Fibroblast of lung (primary cell): ENCODE measurements at regions not wholly inside any gene's neighbourhood (a gene's known extent, or its start where the extent isn't known, plus 50 kb on each side); places are given as distances from the start of the nearest gene placed in this dataset.

Source experiments
- EZH2 ChIP-seq: IDR thresholded peaks from 2 replicates; pipeline ENCODE4 v1.5.1; 2012; ENCODE audit warnings: low read length, control low read depth, mild to moderate bottlenecking; ENCODE audit errors: missing control alignments
- TF ChIP-seq, protein P1 (sequence below), 2 donors: IDR thresholded peaks in 1 of 2; conservative IDR thresholded peaks in 1 of 2; 1 replicate in 1 of 2; 2 replicates in 1 of 2; pipeline ENCODE4 v1.5.1; 2011 to 2012; ENCODE audit warnings: low read length in 2 of 2, control low read depth in 1 of 2, inconsistent platforms in 1 of 2, low read depth in 1 of 2, mild to moderate bottlenecking in 1 of 2

DNA sequence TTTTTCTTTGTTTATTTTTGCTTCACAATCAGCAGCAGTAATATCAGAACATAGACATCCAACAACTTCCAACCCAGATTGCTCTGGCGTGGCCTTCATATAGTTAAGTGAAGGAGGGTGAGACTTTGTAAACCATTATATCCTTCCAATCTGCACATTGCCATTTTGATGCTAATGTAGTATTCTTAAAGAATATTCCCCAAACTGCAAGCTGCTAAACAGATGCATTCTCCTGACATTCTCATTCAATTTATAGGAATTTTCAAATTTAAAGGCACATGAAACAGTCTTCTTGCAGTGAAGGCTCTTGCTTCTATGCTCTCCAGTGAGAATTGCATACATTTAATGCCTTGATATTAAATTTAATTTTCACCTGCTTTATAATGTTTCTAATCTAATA lies 181.2 kb upstream of the EDIL3 start:
- TF ChIP-seq, protein P1, sequence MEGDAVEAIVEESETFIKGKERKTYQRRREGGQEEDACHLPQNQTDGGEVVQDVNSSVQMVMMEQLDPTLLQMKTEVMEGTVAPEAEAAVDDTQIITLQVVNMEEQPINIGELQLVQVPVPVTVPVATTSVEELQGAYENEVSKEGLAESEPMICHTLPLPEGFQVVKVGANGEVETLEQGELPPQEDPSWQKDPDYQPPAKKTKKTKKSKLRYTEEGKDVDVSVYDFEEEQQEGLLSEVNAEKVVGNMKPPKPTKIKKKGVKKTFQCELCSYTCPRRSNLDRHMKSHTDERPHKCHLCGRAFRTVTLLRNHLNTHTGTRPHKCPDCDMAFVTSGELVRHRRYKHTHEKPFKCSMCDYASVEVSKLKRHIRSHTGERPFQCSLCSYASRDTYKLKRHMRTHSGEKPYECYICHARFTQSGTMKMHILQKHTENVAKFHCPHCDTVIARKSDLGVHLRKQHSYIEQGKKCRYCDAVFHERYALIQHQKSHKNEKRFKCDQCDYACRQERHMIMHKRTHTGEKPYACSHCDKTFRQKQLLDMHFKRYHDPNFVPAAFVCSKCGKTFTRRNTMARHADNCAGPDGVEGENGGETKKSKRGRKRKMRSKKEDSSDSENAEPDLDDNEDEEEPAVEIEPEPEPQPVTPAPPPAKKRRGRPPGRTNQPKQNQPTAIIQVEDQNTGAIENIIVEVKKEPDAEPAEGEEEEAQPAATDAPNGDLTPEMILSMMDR (conservative IDR thresholded peaks at IDR 0.05 in 1 of 2, IDR thresholded peaks at IDR 0.05 in 1 of 2; ENCODE audit: low read depth in 1 of 2, low read length in 2 of 2): no peak
- TF ChIP-seq EZH2: no peak
